HCT116 (cell line): ENCODE measurements at regions not wholly inside any gene's neighbourhood (a gene's known extent, or its start where the extent isn't known, plus 50 kb on each side); places are given as distances from the start of the nearest gene placed in this dataset.

Experiments used
- ATAC-seq: fragments of 200-7000 bp; cut with Tn5 transposase; 2 replicates; pipeline ENCODE4 v1.9.1; 2020; ENCODE audit warnings: mild to moderate bottlenecking, moderate library complexity
- BruUV-seq: library from RNA; stranded (reverse); fragments of 400-500 nt; replicated peaks from 2 replicates; lab custom pipeline; 2021; lab: Mats Ljungman, UMichigan
- CTCF ChIA-PET: fragments of 300-600 bp; sonication (Branson Sonifier 250); formaldehyde crosslinking; loops from one replicate; lab custom pipeline; 2021; ENCODE audit warnings: antibody characterized with exemption; lab: Charles Lee
- POLR2A ChIA-PET: fragments of 300-600, 350-600 bp; sonication (Branson Sonifier 250); formaldehyde crosslinking; loops from one replicate; lab custom pipeline; 2021; ENCODE audit warnings: antibody characterized with exemption; lab: Charles Lee
- RAD21 ChIA-PET, 2 experiments: fragments of 300-600 bp; sonication (Branson Sonifier 250); formaldehyde crosslinking; loops; one replicate each; lab custom pipeline; 2023; ENCODE audit warnings: low total read pairs in 2 of 2; ENCODE audit not compliant: uncharacterized antibody in 2 of 2, unreplicated experiment in 2 of 2, low non-redundant PET in 1 of 2; lab: Charles Lee
- DNase-seq: peaks from one replicate; pipeline ENCODE4 v3.0.0-alpha.2; 2010; ENCODE audit warnings: low read depth, low spot score
- H2AFZ ChIP-seq: fragments of 200-600 bp; shearing (Covaris generic), sonication (generic); 2 replicates; pipeline ENCODE4 v1.6.1; 2017; ENCODE audit warnings: low read depth, mixed run types, mixed read lengths, antibody characterized with exemption, low read length; ENCODE audit not compliant: poor library complexity, severe bottlenecking
- H3K27ac ChIP-seq: 2 replicates; pipeline ENCODE4 v1.5.1; 2012; ENCODE audit warnings: low read depth, low read length
- H3K27me3 ChIP-seq: fragments of 200-600 bp; sonication (generic); 2 replicates; pipeline ENCODE4 v1.6.1; 2016; ENCODE audit warnings: mixed run types, low read length, mixed read lengths; ENCODE audit not compliant: insufficient read depth
- H3K36me3 ChIP-seq, 2 experiments: fragments of 200-500 bp in 1 of 2; fragments of 200-600 bp in 1 of 2; sonication (Bioruptor generic) in 1 of 2; sonication (generic) in 1 of 2; 2 replicates each; pipeline versions ENCODE4 v1.5.1 to v1.6.1; 2014 to 2016; ENCODE audit warnings: low read length in 2 of 2, inconsistent platforms in 1 of 2, mixed read lengths in 1 of 2, mixed run types in 1 of 2; ENCODE audit not compliant: insufficient read depth in 2 of 2, control insufficient read depth in 1 of 2
- H3K4me1 ChIP-seq, 2 experiments: fragments of 200-600 bp in 1 of 2; sonication (generic) in 1 of 2; 2 replicates each; pipeline versions ENCODE4 v1.5.1 to v1.6.1; 2012 to 2017; ENCODE audit warnings: low read length in 2 of 2, inconsistent platforms in 1 of 2, mild to moderate bottlenecking in 1 of 2, mixed read lengths in 1 of 2, mixed run types in 1 of 2, moderate library complexity in 1 of 2; ENCODE audit not compliant: insufficient read depth in 2 of 2, control insufficient read depth in 1 of 2
- H3K4me2 ChIP-seq: fragments of 200-600 bp; sonication (generic); 2 replicates; pipeline ENCODE4 v1.6.1; 2017; ENCODE audit warnings: mixed run types, low read length, mixed read lengths
- H3K4me3 ChIP-seq, 2 experiments: fragments of 200-600 bp in 1 of 2; sonication (generic) in 1 of 2; replicated peaks in 1 of 2; 2 replicates each; pipeline ENCODE4 v1.5.1; 2011 to 2016; ENCODE audit warnings: low read length in 2 of 2, control low read depth in 1 of 2, low read depth in 1 of 2, mild to moderate bottlenecking in 1 of 2, mixed read lengths in 1 of 2, mixed run types in 1 of 2
- H3K79me2 ChIP-seq: fragments of 200-600 bp; sonication (generic); 2 replicates; pipeline ENCODE4 v1.6.1; 2017; ENCODE audit warnings: mild to moderate bottlenecking, mixed run types, low read length, moderate library complexity, mixed read lengths; ENCODE audit not compliant: insufficient read depth
- H3K9ac ChIP-seq: fragments of 200-600 bp; sonication (generic); 2 replicates; pipeline ENCODE4 v1.6.1; 2016; ENCODE audit warnings: low read length, mixed read lengths
- H3K9me2 ChIP-seq: fragments of 200-600 bp; sonication (generic), shearing (Covaris generic); 2 replicates; pipeline ENCODE4 v1.6.1; 2017; ENCODE audit warnings: mixed run types, mild to moderate bottlenecking, moderate library complexity; ENCODE audit not compliant: insufficient read depth
- H3K9me3 ChIP-seq, 2 experiments: fragments of 200-500 bp in 1 of 2; fragments of 200-600 bp in 1 of 2; sonication (Bioruptor generic) in 1 of 2; sonication (generic) in 1 of 2; 2 replicates each; pipeline ENCODE4 v1.6.1; 2014 to 2017; ENCODE audit warnings: low read length in 2 of 2, mixed read lengths in 2 of 2, inconsistent platforms in 1 of 2, low read depth in 1 of 2, mild to moderate bottlenecking in 1 of 2, mixed run types in 1 of 2, moderate library complexity in 1 of 2; ENCODE audit not compliant: control insufficient read depth in 1 of 2, insufficient read depth in 1 of 2
- H4K20me1 ChIP-seq: fragments of 200-600 bp; sonication (generic), shearing (Covaris generic); 2 replicates; pipeline ENCODE4 v1.6.1; 2017; ENCODE audit warnings: mixed run types, mild to moderate bottlenecking, moderate library complexity; ENCODE audit not compliant: insufficient read depth
- CEBPB ChIP-seq: IDR thresholded peaks from 2 replicates; pipeline ENCODE4 v1.6.1; 2012; ENCODE audit warnings: low read depth
- MAX ChIP-seq: IDR thresholded peaks from 2 replicates; pipeline ENCODE4 v1.6.1; 2012
- SRF ChIP-seq: IDR thresholded peaks from 2 replicates; pipeline ENCODE4 v1.6.1; 2012; ENCODE audit warnings: low read depth
- ZBTB33 ChIP-seq: IDR thresholded peaks from 2 replicates; pipeline ENCODE4 v1.6.1; 2011; ENCODE audit warnings: mild to moderate bottlenecking, low read length, moderate library complexity; ENCODE audit not compliant: insufficient replicate concordance; ENCODE audit errors: extremely low read depth
- intact Hi-C: fragments of 100-400 bp; cut with micrococcal nuclease; formaldehyde crosslinking; loops from 2 replicates; pipeline ENCODE4 v1.10.0; 2022

- ChIA-PET RAD21 (no interaction called here), CTCF (no interaction called here), POLR2A (no interaction called here)
- no peaks in the 10 kb centered on the region for H3K79me2 ChIP-seq
- BruUV-seq = no TSS peak
- H3K36me3 ChIP-seq = no peaks in the 10 kb centered on the region
- no peak overlapping the region for H3K4me2 ChIP-seq
- H2AFZ ChIP-seq = no peak overlapping the region
- no peaks in the 10 kb centered on the region for H3K27me3 ChIP-seq
- H4K20me1 ChIP-seq = no peaks in the 10 kb centered on the region
- ATAC-seq = no peak
- no peaks in the 10 kb centered on the region for H3K4me1 ChIP-seq
- H3K9ac ChIP-seq = no peak overlapping the region
- H3K27ac ChIP-seq = no peak overlapping the region
- no peaks in the 10 kb centered on the region for H3K9me2 ChIP-seq
- H3K9me3 ChIP-seq = no peaks in the 10 kb centered on the region
- intact Hi-C loops = no loop called here
- no peak overlapping the region for H3K4me3 ChIP-seq
- TF ChIP-seq ZBTB33 = no peak
- TF ChIP-seq CEBPB = no peak
- no peak for TF ChIP-seq SRF
- no peak for TF ChIP-seq MAX
- TF ChIP-seq, all 23 proteins: peak for 0
- no peak for DNase-seq
Measured at GRCh38 chr16:47753659-47754058, 292.5 kb downstream of the PHKB start.
